ENCODE measurements at regions not wholly inside any gene's neighbourhood (a gene's known extent, or its start where the extent isn't known, plus 50 kb on each side); places are given as distances from the start of the nearest gene placed in this dataset.

DNA sequence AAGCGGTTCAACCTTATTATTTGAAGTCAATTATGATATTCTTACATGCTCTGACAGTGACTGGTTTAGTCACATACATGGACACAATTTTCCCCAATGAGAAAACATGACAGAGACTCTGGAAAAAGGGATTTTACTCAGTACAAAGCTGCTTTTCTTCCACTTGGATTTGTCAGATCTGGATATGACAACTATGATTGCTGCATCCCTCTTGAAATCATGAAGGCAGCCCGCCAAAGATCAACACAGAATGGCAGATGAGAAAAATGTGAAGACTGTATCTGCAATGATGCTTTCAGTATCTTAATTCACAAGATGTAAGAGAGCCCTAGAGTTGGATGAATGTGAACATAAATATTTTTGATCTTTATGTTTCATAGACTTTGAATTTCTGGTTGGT lies 439.6 kb downstream of the CDH8 start:
- 75 to 83% methylated on average over 2 of the region's 2 CpGs for WGBS, 2 donors
- no peak for TF ChIP-seq POLR2A (IDR thresholded peaks at IDR 0.05)
- TF ChIP-seq, protein P1, sequence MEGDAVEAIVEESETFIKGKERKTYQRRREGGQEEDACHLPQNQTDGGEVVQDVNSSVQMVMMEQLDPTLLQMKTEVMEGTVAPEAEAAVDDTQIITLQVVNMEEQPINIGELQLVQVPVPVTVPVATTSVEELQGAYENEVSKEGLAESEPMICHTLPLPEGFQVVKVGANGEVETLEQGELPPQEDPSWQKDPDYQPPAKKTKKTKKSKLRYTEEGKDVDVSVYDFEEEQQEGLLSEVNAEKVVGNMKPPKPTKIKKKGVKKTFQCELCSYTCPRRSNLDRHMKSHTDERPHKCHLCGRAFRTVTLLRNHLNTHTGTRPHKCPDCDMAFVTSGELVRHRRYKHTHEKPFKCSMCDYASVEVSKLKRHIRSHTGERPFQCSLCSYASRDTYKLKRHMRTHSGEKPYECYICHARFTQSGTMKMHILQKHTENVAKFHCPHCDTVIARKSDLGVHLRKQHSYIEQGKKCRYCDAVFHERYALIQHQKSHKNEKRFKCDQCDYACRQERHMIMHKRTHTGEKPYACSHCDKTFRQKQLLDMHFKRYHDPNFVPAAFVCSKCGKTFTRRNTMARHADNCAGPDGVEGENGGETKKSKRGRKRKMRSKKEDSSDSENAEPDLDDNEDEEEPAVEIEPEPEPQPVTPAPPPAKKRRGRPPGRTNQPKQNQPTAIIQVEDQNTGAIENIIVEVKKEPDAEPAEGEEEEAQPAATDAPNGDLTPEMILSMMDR (IDR thresholded peaks at IDR 0.05) = no peak
- DNase-seq (ENCODE audit: low spot score in 2 of 2) = no peak
- H3K4me3 ChIP-seq (ENCODE audit: low read depth, poor library complexity, severe bottlenecking) = no peak overlapping the region
- intact Hi-C loops (cut with DNase I; ENCODE audit: low total_unique reads) = no loop called here

GRCh38 chr16:61595605-61596004 lies 440.6 kb downstream of the CDH8 start:
- 83 to 85% methylated on average over 3 of the region's 3 CpGs for WGBS, 2 donors
- H3K4me3 ChIP-seq (ENCODE audit: low read depth, poor library complexity, severe bottlenecking) = no peak overlapping the region
- intact Hi-C loops (cut with DNase I; ENCODE audit: low total_unique reads) = no loop called here
- TF ChIP-seq POLR2A (IDR thresholded peaks at IDR 0.05) = no peak
- TF ChIP-seq, protein P1 (IDR thresholded peaks at IDR 0.05) = no peak
- no peak for DNase-seq (ENCODE audit: low spot score in 2 of 2)

DNA sequence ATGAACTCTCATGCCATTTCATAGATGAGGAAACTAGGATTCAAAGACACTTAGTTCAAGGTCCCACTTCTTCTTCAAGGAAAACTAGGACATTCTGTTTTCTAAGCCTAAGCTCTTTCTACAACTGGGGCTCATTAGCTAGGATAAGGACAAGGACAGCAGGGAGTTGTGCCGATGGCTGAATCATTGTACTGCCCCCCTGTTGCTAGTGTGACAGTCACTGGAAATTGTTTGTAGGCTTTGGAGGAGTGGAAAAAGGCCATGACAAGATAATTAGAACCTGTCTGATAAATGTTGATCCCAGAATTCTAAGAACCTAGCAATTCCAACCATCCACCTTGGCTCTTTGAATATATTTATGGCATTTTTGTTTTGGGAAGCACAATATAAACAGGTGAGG lies 445.7 kb downstream of the CDH8 start:
- intact Hi-C loops (cut with DNase I; ENCODE audit: low total_unique reads) = no loop called here
- H3K4me3 ChIP-seq (ENCODE audit: low read depth, poor library complexity, severe bottlenecking) = no peak overlapping the region
- 83 to 88% methylated on average over 1 of the region's 1 CpG for WGBS, 2 donors

GRCh38 chr16:61587526-61587925 lies 448.7 kb downstream of the CDH8 start:
- 70 to 81% methylated on average over 2 of the region's 2 CpGs for WGBS, 2 donors
- intact Hi-C loops (cut with DNase I; ENCODE audit: low total_unique reads) = no loop called here
- TF ChIP-seq POLR2A (IDR thresholded peaks at IDR 0.05) = no peak
- TF ChIP-seq, protein P1 (IDR thresholded peaks at IDR 0.05) = no peak
- H3K4me3 ChIP-seq (ENCODE audit: low read depth, poor library complexity, severe bottlenecking) = no peak overlapping the region
- DNase-seq (ENCODE audit: low spot score in 2 of 2) = no peak

More for the DNA sequence above, 445.7 kb downstream of the CDH8 start:
- TF ChIP-seq POLR2A (IDR thresholded peaks at IDR 0.05) = no peak
- TF ChIP-seq, protein P1 (IDR thresholded peaks at IDR 0.05) = no peak
- DNase-seq (ENCODE audit: low spot score in 2 of 2) = no peak

GRCh38 chr16:61581417-61582046 lies 454.7 kb downstream of the CDH8 start:
- H3K4me3 ChIP-seq (ENCODE audit: low read depth, poor library complexity, severe bottlenecking) = no peak overlapping the region
- TF ChIP-seq POLR2A (IDR thresholded peaks at IDR 0.05) = no peak
- TF ChIP-seq, protein P1 (IDR thresholded peaks at IDR 0.05) = no peak
- 92 to 94% methylated on average over 20 to 23 of the region's 24 CpGs for WGBS, 2 donors
- intact Hi-C loops (cut with DNase I; ENCODE audit: low total_unique reads) = no loop called here
- peak in 1 of 2 donors; percentile 74 for DNase-seq (ENCODE audit: low spot score in 2 of 2)

DNA sequence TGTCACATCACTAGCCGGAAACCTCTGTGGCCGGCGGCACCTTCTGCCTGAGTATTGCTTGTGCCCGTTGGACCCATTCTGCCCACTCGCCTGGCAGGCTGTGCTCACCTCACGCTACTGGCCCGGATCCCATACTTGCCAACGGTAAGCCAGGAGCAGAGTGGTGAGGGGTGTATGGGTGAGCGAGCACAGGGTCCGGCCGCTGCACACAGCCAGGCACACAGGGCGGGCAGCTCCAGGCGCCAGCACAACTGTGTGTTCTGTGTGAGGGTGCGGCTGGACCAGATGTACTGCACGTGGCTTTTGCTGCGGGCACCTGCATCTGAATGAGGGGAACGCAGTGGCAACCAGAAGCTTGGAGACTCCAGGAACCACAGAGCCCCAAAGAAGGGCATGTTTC lies 455.7 kb downstream of the CDH8 start:
- intact Hi-C loops (cut with DNase I; ENCODE audit: low total_unique reads) = no loop called here
- no peak overlapping the region for H3K4me3 ChIP-seq (ENCODE audit: low read depth, poor library complexity, severe bottlenecking)
- no peak for TF ChIP-seq POLR2A (IDR thresholded peaks at IDR 0.05)
- TF ChIP-seq, protein P1 (IDR thresholded peaks at IDR 0.05) = no peak
- peak in 1 of 2 donors; percentile 76 for DNase-seq (ENCODE audit: low spot score in 2 of 2)
- 93 to 96% methylated on average over 17 of the region's 17 CpGs for WGBS, 2 donors

Measured in lower leg skin (tissue), 4 donors.